ENCODE measurements at regions not wholly inside any gene's neighbourhood (a gene's known extent, or its start where the extent isn't known, plus 50 kb on each side); places are given as distances from the start of the nearest gene placed in this dataset.

- no peak for TF ChIP-seq CTCF (IDR thresholded peaks at IDR 0.05)
- no peak for TF ChIP-seq POLR2AphosphoS5 (IDR thresholded peaks at IDR 0.05)
- TF ChIP-seq EP300 (IDR thresholded peaks at IDR 0.05; ENCODE audit: low read depth) = no peak
Measured at GRCh38 chr3:117441851-117442250, 732.3 kb downstream of the TUSC7 start.

Measured in transverse colon (tissue), 4 donors.